Cardiac muscle cell (in vitro differentiated cells and primary cell): ENCODE measurements at regions not wholly inside any gene's neighbourhood (a gene's known extent, or its start where the extent isn't known, plus 50 kb on each side); places are given as distances from the start of the nearest gene placed in this dataset.

Source experiments
- DNase-seq, 2 donors: peaks; one replicate each; pipeline versions ENCODE4 v3.0.0 to v3.0.0-alpha.2; 2010 to 2017; ENCODE audit warnings: low read depth in 1 of 2, low spot score in 1 of 2
- H3K27ac ChIP-seq: fragments of 200-600 bp; sonication (generic); 2 replicates; pipeline ENCODE4 v1.5.1; 2016
- H3K27me3 ChIP-seq: fragments of 200-600 bp; sonication (generic); 2 replicates; pipeline ENCODE4 v1.6.0; 2016; ENCODE audit warnings: control low read depth
- H3K36me3 ChIP-seq: fragments of 200-600 bp; sonication (generic); 2 replicates; pipeline ENCODE4 v1.5.1; 2016; ENCODE audit warnings: control low read depth
- H3K4me1 ChIP-seq: fragments of 200-600 bp; sonication (generic); 2 replicates; pipeline ENCODE4 v1.8.1; 2017; ENCODE audit warnings: low read depth, mild to moderate bottlenecking, mixed run types
- H3K4me3 ChIP-seq: fragments of 200-600 bp; sonication (generic); 2 replicates; pipeline ENCODE4 v1.5.1; 2016; ENCODE audit warnings: mild to moderate bottlenecking
- H3K9me3 ChIP-seq: fragments of 200-600 bp; sonication (generic); 2 replicates; pipeline ENCODE4 v1.5.1; 2017; ENCODE audit warnings: low read depth, mild to moderate bottlenecking, control low read depth
- TF ChIP-seq, protein P1 (sequence below): IDR thresholded peaks from 2 replicates; pipeline ENCODE4 v1.5.1; 2012; ENCODE audit warnings: low read depth, mild to moderate bottlenecking, low read length

DNA sequence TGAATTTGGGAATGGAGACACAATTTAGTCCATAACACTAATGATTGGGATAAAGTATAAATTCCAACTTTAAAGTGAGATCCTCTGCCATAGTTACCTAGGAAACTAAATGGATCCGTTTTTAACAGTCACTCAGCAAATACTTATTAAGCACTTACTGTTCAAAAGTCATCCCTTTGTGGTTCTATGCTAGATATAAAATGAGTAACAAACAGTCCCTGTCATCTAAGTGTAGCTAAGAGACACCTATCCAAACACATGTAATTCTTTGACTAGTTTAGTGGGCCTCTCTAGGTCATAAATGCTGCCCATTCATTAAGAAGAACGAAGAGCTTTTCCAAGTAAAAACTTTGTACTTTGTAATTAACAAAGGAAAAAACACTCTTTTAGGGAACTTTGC, 244.2 kb upstream of the CDIN1 start:
- Histone ChIP-seq H3K36me3 (no peaks in the 10 kb centered on the region), H3K9me3 (no peaks in the 10 kb centered on the region), H3K4me3 (no peak overlapping the region), H3K27ac (no peak overlapping the region), H3K27me3 (no peaks in the 10 kb centered on the region), H3K4me1 (peaks cover 3% of the 10 kb centered on the region)
- TF ChIP-seq, protein P1, sequence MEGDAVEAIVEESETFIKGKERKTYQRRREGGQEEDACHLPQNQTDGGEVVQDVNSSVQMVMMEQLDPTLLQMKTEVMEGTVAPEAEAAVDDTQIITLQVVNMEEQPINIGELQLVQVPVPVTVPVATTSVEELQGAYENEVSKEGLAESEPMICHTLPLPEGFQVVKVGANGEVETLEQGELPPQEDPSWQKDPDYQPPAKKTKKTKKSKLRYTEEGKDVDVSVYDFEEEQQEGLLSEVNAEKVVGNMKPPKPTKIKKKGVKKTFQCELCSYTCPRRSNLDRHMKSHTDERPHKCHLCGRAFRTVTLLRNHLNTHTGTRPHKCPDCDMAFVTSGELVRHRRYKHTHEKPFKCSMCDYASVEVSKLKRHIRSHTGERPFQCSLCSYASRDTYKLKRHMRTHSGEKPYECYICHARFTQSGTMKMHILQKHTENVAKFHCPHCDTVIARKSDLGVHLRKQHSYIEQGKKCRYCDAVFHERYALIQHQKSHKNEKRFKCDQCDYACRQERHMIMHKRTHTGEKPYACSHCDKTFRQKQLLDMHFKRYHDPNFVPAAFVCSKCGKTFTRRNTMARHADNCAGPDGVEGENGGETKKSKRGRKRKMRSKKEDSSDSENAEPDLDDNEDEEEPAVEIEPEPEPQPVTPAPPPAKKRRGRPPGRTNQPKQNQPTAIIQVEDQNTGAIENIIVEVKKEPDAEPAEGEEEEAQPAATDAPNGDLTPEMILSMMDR: no peak
- no peak for DNase-seq

DNA sequence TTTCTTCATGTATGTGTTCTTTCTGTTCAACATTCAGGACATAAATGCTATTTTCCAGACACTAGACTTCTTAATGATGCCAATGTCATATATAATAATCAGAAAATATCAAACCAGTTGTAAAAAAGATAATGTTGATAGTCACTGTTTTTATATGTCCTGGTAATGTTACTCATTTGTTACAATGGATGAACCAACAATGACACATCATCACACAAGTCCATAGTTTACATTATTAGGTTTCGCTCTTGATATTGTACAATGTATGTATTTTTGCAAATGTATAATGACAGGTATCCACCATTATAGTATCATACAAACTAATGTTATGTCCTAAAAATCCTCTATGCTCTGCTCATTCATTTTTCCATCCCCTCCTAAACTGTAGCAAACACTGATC, 243.8 kb upstream of the CDIN1 start:
- Histone ChIP-seq H3K27ac (no peak overlapping the region), H3K4me1 (peaks cover 3% of the 10 kb centered on the region), H3K27me3 (no peaks in the 10 kb centered on the region), H3K36me3 (no peaks in the 10 kb centered on the region), H3K9me3 (no peaks in the 10 kb centered on the region), H3K4me3 (no peak overlapping the region)
- TF ChIP-seq, protein P1: no peak
- no peak for DNase-seq

DNA sequence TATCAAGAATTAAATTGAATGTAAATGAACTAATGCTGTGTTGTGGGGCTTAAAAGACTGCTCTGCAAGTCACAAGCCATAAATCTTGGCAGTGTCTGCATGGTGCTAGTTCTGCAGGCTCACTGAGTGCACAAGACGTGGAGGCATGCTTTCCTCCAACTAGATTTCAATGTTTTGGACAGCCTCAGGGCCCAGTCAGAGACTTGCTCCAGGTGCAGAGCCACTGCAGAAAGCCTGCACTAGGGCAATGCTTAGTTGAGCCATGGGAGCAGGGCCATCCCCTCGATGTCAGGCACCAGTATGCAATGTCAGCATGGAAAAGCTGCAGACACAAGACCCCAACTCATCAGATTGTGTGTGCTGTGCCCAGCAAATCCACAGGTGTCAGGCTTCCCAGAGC, 234.5 kb upstream of the CDIN1 start:
- no peak overlapping the region for H3K27ac ChIP-seq
- no peaks in the 10 kb centered on the region for H3K27me3 ChIP-seq
- no peaks in the 10 kb centered on the region for H3K9me3 ChIP-seq
- no peak for DNase-seq
- H3K4me3 ChIP-seq: no peak overlapping the region
- TF ChIP-seq, protein P1: no peak
- no peaks in the 10 kb centered on the region for H3K36me3 ChIP-seq
- H3K4me1 ChIP-seq: no peaks in the 10 kb centered on the region

DNA sequence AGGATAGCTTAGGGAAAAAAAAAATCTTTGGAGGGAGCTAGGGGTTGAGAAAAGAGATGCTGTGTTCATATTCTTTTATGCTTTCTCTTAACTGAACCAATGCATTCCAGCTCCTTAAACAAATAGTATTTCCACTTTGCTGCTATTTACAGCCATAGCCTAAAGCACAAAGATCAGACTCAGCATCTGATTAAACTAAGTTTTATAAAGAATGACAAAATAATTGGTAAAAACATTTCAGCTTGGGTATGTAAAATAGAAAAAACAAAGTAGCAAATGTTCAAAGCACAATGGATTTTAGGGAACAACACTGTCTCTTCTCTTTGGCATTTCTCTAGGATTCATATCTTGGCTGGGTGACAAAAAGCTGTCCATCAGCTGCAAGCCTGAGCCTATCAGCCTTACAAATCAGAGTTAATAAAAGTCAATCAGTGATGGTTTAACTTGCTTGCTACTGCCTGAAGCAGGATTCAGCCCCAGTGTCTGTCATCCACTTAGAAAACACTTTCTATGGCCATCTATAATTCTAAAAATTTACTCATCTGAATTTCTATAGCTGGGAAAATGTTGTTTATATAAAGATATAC, 232.1 kb upstream of the CDIN1 start:
- H3K9me3 ChIP-seq: no peaks in the 10 kb centered on the region
- TF ChIP-seq, protein P1: no peak

DNA sequence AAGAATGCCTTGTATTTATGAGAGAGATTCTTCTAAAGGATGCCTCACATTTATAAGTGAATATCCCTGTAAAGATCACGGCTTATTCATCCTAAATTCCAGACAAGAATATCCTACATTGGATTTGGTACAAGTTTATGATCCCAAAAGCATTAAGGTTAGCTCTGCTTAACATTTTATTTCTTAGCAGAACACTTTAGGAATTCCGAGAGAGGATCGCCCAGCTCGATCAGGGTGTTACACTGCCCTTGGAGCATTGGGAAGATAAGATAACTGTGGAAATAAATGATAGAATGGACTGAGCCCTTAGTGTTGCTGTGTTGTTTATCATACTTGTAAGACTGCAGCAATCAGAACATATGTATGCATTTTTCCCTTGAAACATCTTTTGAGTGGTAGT, 223.0 kb upstream of the CDIN1 start:
- Histone ChIP-seq H3K4me3 (no peak overlapping the region), H3K4me1 (peaks cover 39% of the 10 kb centered on the region), H3K9me3 (no peaks in the 10 kb centered on the region), H3K27ac (peak overlapping the region; percentile 49), H3K27me3 (no peaks in the 10 kb centered on the region), H3K36me3 (no peaks in the 10 kb centered on the region)
- DNase-seq: no peak
- TF ChIP-seq, protein P1: no peak

More for the DNA sequence above, 232.1 kb upstream of the CDIN1 start:
- no peak for DNase-seq
- Histone ChIP-seq H3K27me3 (no peaks in the 10 kb centered on the region), H3K4me3 (no peak overlapping the region), H3K4me1 (no peaks in the 10 kb centered on the region), H3K36me3 (no peaks in the 10 kb centered on the region), H3K27ac (no peak overlapping the region)
